ENCODE measurements at regions not wholly inside any gene's neighbourhood (a gene's known extent, or its start where the extent isn't known, plus 50 kb on each side); places are given as distances from the start of the nearest gene placed in this dataset.

DNA sequence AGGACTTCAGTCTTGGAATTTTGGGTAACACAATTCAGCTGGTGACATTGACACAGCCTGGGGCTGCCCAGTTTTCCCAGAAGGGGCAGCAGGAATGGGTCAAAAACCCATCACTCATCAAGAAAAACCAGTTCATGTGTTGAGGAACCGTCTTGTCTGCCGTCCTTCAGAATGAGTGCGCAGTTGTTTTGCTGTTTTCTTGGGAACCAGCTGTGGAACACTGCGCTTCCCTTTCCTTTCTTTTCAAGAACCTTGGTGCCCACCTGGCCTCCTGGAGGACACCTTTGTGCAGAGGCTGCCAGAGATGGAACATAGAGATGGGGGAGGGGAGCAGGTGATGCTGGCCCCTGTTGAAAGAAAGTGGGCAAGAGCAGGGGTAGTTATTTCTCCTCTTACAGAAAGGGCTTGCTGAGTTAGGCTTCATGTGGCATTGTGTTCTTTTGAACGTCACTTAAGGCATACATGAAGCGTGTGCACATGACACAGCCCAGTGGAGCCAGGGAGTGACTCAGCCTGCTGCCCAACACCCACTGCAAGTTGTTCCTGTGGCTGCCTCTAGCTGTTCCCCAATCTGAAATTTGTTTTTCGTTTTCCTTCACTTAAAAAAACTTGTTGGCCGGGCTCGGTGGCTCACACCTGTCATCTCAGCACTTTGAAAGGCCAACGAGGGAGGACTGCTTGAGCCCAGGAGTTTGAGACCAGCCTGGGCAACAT is 87.4 kb upstream of the TNS3 start:
- TF ChIP-seq CTCF (IDR thresholded peaks at IDR 0.05) (peak in 4 of 6 experiments; percentile 2 to 57 (median 30)), POLR2A (IDR thresholded peaks at IDR 0.05) (peak in 1 of 2 donors; percentile 21)
